Stimulated activated CD8-positive, alpha-beta memory T cell treated with anti-CD3 and anti-CD28 coated beads, Interleukin-4, amount 100 ng/mL, for 48 hours (primary cell): ENCODE measurements at regions not wholly inside any gene's neighbourhood (a gene's known extent, or its start where the extent isn't known, plus 50 kb on each side); places are given as distances from the start of the nearest gene placed in this dataset.
"Not testable (repeated sequence)": the region's sequence is repeated elsewhere in the genome, so short reads cannot be mapped to it uniquely, and the experiment has no call there.

Experiments used
- DNase-seq: peaks from one replicate; pipeline ENCODE4 v3.0.0-alpha.2; 2020

- no peak for DNase-seq
These were observed 418.4 kb upstream of the PMFBP1 start for GRCh38 chr16:72590151-72590937.

GRCh38 chr16:72588551-72588950 lies 416.6 kb upstream of the PMFBP1 start:
- DNase-seq, result no peak

DNA sequence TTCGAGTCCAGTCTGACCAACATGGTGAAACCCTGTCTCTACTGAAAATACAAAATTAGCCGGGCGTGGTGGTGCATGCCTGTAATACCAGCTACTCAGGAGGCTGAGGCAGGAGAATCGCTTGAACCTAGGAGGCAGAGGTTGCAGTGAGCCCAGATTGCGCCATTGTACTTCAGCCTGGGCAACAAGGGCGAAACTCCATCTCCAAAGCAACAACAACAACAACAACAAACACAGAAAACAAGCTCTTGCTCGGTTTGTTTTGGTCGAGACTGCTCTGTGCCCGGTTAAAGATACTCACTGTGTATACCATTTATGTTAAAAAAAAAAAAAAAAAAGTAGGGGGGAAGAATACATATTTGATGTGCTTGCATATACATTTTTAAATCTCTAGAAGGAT lies 406.1 kb upstream of the PMFBP1 start:
- DNase-seq, result not testable (repeated sequence)

DNA sequence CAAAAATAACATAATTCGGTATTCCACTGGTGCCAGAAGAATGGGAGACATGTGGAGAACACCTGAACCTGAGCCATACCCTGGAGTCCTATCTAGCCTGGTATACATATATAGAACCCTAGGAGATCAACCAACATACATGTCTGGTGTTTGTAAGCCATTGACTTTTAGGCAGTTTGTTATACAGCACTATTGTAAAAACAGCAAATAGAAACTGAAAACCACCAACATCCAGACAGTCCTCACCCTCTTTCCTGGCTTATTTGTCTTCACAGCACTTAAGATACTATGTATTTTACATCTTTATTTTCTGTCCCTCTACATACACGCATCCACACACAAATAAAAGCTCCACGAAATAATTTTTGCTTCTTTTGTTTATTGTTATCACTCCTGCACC lies 404.2 kb upstream of the PMFBP1 start:
- no peak for DNase-seq

- DNase-seq, result no peak
These were observed 397.7 kb upstream of the PMFBP1 start for GRCh38 chr16:72569677-72570076.

DNA sequence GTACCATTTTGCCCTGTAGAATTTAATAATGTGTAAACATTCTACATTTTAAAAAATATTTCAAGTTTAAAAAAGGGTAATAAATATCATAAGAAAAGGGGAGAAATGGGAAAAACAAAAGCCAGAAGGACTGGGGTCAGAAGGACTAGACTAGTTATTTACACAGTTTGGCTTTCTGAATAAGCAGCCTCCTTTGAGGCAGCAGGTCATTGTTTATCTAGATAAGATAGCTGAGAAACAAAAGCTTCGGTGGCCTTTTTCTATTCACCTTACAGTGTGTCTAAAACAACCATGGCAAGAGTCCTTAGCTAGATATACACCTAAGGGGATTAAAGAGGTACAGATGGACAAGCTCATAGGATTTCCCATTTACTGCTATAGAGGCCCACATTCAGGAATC lies 396.5 kb upstream of the PMFBP1 start:
- DNase-seq, result no peak

DNA sequence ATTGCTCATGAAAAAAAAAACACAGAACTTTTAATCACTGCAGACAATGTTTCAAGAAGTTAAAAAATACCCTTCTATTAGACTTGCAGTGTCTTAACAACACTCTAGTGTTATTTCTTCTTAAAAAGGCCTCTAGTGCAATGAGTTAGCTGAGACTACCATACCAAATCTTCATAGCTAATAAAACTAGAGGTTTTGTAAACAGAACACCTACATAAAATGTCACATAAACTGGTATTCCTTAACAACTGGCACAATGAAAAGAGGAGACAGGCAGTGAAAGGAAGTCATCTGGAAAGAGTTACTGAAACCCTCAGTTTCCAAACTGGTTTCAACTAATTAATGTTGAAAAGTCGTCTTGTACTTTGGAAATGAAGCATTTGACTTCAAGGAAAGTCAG lies 394.2 kb upstream of the PMFBP1 start:
- no peak for DNase-seq

GRCh38 chr16:72565106-72565505 lies 393.2 kb upstream of the PMFBP1 start:
- DNase-seq, result no peak

DNA sequence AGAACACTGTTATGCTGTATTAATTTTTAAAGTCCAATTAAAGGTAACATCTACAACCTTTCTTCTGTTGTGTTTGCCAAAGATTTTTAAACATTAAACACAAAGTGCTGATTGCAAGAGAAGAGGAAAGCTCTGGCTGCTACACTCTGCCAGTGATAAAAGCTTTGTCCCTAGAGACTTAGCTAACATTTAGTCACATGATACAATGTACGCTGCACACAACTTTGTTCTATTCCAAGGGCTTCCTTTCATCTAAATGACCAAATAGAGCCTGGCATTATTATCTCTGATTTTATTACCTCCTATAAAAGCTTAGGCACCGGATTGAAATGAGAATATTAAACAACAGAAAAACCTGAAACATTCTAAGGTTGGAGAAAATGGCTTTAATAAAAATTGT lies 388.7 kb upstream of the PMFBP1 start:
- no peak for DNase-seq

- no peak for DNase-seq
These were observed 386.5 kb upstream of the PMFBP1 start for GRCh38 chr16:72558501-72558900.

- DNase-seq, result no peak
These were observed 383.0 kb upstream of the PMFBP1 start for GRCh38 chr16:72554935-72555334.

- DNase-seq, result no peak
These were observed 380.7 kb upstream of the PMFBP1 start for GRCh38 chr16:72552654-72553053.

GRCh38 chr16:72551649-72552048 lies 379.7 kb upstream of the PMFBP1 start:
- no peak for DNase-seq

DNA sequence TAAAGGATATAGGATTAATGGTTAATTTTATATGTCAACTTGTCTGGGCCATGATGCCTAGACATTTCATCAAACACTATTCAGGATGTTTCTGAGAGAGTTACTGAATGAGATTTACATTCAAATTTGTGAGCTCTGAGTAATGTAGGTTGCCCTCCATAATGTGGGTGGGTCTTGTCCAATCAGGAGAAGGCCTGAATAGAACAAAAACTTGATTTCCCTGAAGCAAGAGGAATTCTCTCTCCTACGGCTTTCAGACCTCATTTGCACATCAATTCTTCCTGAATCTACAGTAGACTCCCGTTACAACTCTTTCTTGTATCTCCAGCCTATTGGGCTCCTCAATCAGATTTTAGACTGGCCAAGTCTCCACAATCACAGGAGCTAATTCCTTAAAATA lies 377.9 kb upstream of the PMFBP1 start:
- no peak for DNase-seq

GRCh38 chr16:72542102-72542501 lies 370.1 kb upstream of the PMFBP1 start:
- no peak for DNase-seq

DNA sequence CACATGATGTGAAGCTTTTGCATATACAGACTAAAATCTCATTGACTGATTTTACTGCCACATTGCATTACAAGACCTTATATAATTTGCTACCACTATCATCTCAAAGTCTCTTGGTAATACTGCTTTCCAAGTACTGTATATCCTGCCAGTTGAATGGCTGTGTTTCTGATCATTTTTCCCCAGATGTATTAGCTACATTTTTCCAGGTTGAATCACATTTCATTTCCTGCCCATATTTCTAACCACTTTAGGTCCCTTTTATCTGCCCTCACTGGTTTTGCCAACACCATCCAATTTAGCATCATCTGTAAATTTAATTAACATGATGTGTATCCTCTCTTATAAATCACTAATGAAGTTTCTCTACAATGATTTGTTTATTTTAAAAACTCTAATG lies 365.7 kb upstream of the PMFBP1 start:
- no peak for DNase-seq

- no peak for DNase-seq
These were observed 364.9 kb upstream of the PMFBP1 start for GRCh38 chr16:72536723-72537435.

DNA sequence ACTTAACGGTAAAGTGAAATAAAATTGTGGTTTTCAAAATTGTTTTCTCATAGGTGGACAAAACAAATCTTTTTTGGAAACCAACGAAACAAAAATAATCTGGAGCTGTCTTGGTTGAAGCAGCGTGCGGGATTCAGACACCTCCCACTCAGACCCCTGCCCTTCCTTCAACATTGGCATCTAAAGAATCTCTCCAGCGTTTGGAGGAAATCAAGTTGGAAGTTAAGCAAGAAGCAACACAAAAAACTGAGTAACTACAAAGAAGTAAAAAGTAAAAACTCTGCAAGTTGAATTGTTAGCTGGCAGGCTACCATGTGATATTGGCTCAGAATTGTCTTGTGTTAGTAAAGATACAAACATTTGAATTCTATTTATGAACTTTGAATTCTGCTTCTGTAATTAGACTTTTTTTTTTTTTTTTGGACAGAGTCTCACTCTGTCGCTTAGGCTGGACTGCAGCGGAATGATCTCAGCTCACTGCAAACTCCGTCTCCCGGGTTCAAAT lies 361.0 kb upstream of the PMFBP1 start:
- no peak for DNase-seq

DNA sequence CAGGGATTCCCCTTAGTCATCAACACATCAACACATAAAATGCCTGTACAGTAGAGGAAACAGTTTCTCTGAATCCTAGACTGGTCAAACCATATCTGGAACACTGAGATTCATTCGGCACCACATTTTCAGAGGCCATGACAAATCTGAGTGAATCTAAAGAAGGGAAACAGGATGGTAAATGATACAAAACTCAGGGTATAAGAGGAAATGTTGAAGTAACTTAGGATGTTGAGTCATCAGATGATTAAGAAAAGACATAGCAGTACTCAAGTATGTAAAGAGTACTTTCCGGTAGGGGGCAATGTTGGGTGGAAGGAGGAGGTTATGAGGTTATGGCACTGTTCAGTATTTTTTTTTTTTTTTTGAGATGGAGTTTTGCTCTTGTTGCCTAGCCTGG lies 358.5 kb upstream of the PMFBP1 start:
- no peak for DNase-seq

GRCh38 chr16:72523087-72523486 lies 351.1 kb upstream of the PMFBP1 start:
- no peak for DNase-seq

DNA sequence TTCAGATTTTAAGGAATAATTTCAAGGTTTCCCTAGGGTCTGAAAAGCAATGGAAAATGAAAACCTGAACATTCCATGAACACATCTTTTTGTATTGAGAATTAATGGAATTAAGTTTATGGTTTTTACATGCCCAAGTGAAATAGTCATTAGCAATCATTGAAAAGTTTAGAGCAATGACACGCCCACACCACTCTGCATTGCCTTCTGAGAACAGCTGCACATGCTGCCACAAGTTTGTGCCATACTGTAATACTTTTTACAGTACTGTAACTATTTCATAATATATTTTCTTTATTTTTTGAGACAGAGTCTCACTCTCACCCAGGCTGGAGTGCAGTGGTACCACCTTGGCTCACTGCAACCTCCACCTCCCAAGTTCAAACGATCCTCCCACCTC lies 345.2 kb upstream of the PMFBP1 start:
- DNase-seq, result no peak

GRCh38 chr16:72511171-72511570 lies 339.2 kb upstream of the PMFBP1 start:
- no peak for DNase-seq

GRCh38 chr16:72508191-72508590 lies 336.2 kb upstream of the PMFBP1 start:
- DNase-seq, result no peak

- DNase-seq, result no peak
These were observed 330.6 kb upstream of the PMFBP1 start for GRCh38 chr16:72502594-72503005.
